H9 (cell line): ENCODE measurements at regions not wholly inside any gene's neighbourhood (a gene's known extent, or its start where the extent isn't known, plus 50 kb on each side); places are given as distances from the start of the nearest gene placed in this dataset.
A peak's percentile ranks its signal among the peaks of the same experiment; 100 is the strongest.
"Not testable (repeated sequence)": the region's sequence is repeated elsewhere in the genome, so short reads cannot be mapped to it uniquely, and the experiment has no call there.

Experiments used
- DNase-seq: peaks from one replicate; pipeline ENCODE4 v3.0.0-alpha.2; 2017
- H2AFZ ChIP-seq: one replicate; pipeline ENCODE4 v1.6.1; 2013; ENCODE audit warnings: mild to moderate bottlenecking, low read length, control low read depth, moderate library complexity
- H2AK5ac ChIP-seq: 2 replicates; pipeline ENCODE4 v1.6.1; 2013; ENCODE audit warnings: low read length, control low read depth, mixed read lengths; ENCODE audit not compliant: insufficient read length
- H2BK120ac ChIP-seq: one replicate; pipeline ENCODE4 v1.6.1; 2013; ENCODE audit warnings: low read depth, mild to moderate bottlenecking, low read length, control low read depth, inconsistent platforms; ENCODE audit not compliant: poor library complexity, severe bottlenecking
- H2BK12ac ChIP-seq: 2 replicates; pipeline ENCODE4 v1.6.1; 2013; ENCODE audit warnings: low read length, control low read depth, mixed read lengths, low read depth; ENCODE audit not compliant: insufficient read length
- H2BK15ac ChIP-seq: 2 replicates; pipeline ENCODE4 v1.6.1; 2013; ENCODE audit warnings: low read depth, low read length, control low read depth
- H2BK20ac ChIP-seq: one replicate; pipeline ENCODE4 v1.6.1; 2013; ENCODE audit warnings: low read depth, mild to moderate bottlenecking, low read length, control low read depth, inconsistent platforms; ENCODE audit not compliant: poor library complexity, severe bottlenecking
- H2BK5ac ChIP-seq: 2 replicates; pipeline ENCODE4 v1.6.1; 2013; ENCODE audit warnings: low read length, control low read depth, mixed read lengths; ENCODE audit not compliant: insufficient read length
- H3K14ac ChIP-seq: 2 replicates; pipeline ENCODE4 v1.6.1; 2013; ENCODE audit warnings: low read length, control low read depth; ENCODE audit not compliant: insufficient read depth
- H3K18ac ChIP-seq: 2 replicates; pipeline ENCODE4 v1.6.1; 2013; ENCODE audit warnings: low read depth, mild to moderate bottlenecking, mixed read lengths, low read length, control low read depth; ENCODE audit not compliant: insufficient read length
- H3K23ac ChIP-seq: 2 replicates; pipeline ENCODE4 v1.6.1; 2013; ENCODE audit warnings: low read length, control low read depth, mixed read lengths, low read depth; ENCODE audit not compliant: insufficient read length
- H3K23me2 ChIP-seq: 2 replicates; pipeline ENCODE4 v1.6.1; 2013; ENCODE audit warnings: low read depth, mild to moderate bottlenecking, mixed read lengths, low read length, control low read depth; ENCODE audit not compliant: insufficient read length, poor library complexity, severe bottlenecking
- H3K27ac ChIP-seq: 2 replicates; pipeline ENCODE4 v1.5.1; 2013; ENCODE audit warnings: low read length, control low read depth, mixed read lengths, low read depth; ENCODE audit not compliant: insufficient read length
- H3K27me3 ChIP-seq: 2 replicates; pipeline ENCODE4 v1.6.1; 2013; ENCODE audit warnings: low read length, control low read depth, inconsistent platforms; ENCODE audit not compliant: insufficient read depth
- H3K4ac ChIP-seq: 2 replicates; pipeline ENCODE4 v1.6.1; 2013; ENCODE audit warnings: low read depth, mild to moderate bottlenecking, control low read depth, inconsistent platforms, low read length, moderate library complexity
- H3K4me1 ChIP-seq: 2 replicates; pipeline ENCODE4 v1.6.1; 2013; ENCODE audit warnings: low read length, control low read depth, inconsistent platforms; ENCODE audit not compliant: insufficient read depth
- H3K4me2 ChIP-seq: 2 replicates; pipeline ENCODE4 v1.6.1; 2013; ENCODE audit warnings: low read length, control low read depth, mixed read lengths; ENCODE audit not compliant: insufficient read length, insufficient read depth
- H3K56ac ChIP-seq: 2 replicates; pipeline ENCODE4 v1.6.1; 2013; ENCODE audit warnings: low read depth, mild to moderate bottlenecking, mixed read lengths, low read length, control low read depth; ENCODE audit not compliant: insufficient read length
- H3K79me1 ChIP-seq: 2 replicates; pipeline ENCODE4 v1.6.1; 2013; ENCODE audit warnings: low read depth, mild to moderate bottlenecking, moderate library complexity, low read length, control low read depth, inconsistent platforms; ENCODE audit not compliant: insufficient read depth, poor library complexity, severe bottlenecking
- H3K79me2 ChIP-seq: 2 replicates; pipeline ENCODE4 v1.6.1; 2013; ENCODE audit warnings: low read length, control low read depth, inconsistent platforms; ENCODE audit not compliant: insufficient read depth
- H3K9ac ChIP-seq: 2 replicates; pipeline ENCODE4 v1.6.1; 2013; ENCODE audit warnings: low read length, control low read depth, mixed read lengths; ENCODE audit not compliant: insufficient read length; ENCODE audit errors: extremely low read depth
- H3K9me3 ChIP-seq: one replicate; pipeline ENCODE4 v1.6.1; 2013; ENCODE audit warnings: low read depth, low read length, inconsistent platforms; ENCODE audit not compliant: control insufficient read depth
- H3T11ph ChIP-seq: one replicate; pipeline ENCODE4 v1.6.1; 2013; ENCODE audit warnings: mild to moderate bottlenecking, low read length, control low read depth, inconsistent platforms
- H4K20me1 ChIP-seq: one replicate; pipeline ENCODE4 v1.6.1; 2013; ENCODE audit not compliant: control insufficient read depth, insufficient read length, insufficient read depth
- H4K5ac ChIP-seq: 2 replicates; pipeline ENCODE4 v1.6.1; 2013; ENCODE audit warnings: low read depth, mild to moderate bottlenecking, mixed read lengths, low read length, control low read depth; ENCODE audit not compliant: insufficient read length
- H4K8ac ChIP-seq: replicated peaks from 2 replicates; pipeline ENCODE4 v1.6.1; 2013; ENCODE audit warnings: low read length, control low read depth, mixed read lengths, low read depth; ENCODE audit not compliant: insufficient read length
- H4K91ac ChIP-seq: 2 replicates; pipeline ENCODE4 v1.6.1; 2013; ENCODE audit warnings: low read depth, mild to moderate bottlenecking, moderate library complexity, mixed read lengths, low read length, control low read depth; ENCODE audit not compliant: insufficient read length
- H3K27ac Mint-ChIP-seq, 3 experiments: 2 replicates in 2 of 3; 3 replicates in 1 of 3; pipeline ENCODE4 v1.8.0; 2020 to 2021; ENCODE audit warnings: mixed read lengths in 3 of 3, mild to moderate bottlenecking in 1 of 3, moderate library complexity in 1 of 3
- H3K27me3 Mint-ChIP-seq: 2 replicates; pipeline ENCODE4 v1.8.0; 2021; ENCODE audit warnings: low read depth, mild to moderate bottlenecking, moderate library complexity, mixed read lengths
- H3K36me3 Mint-ChIP-seq, 3 experiments: 2 replicates in 2 of 3; 3 replicates in 1 of 3; pipeline ENCODE4 v1.8.0; 2020 to 2021; ENCODE audit warnings: low read depth in 3 of 3, mixed read lengths in 3 of 3; ENCODE audit not compliant: insufficient read depth in 1 of 3
- H3K4me1 Mint-ChIP-seq, 2 experiments: 2 replicates each; pipeline ENCODE4 v1.8.0; 2020; ENCODE audit warnings: mixed read lengths in 2 of 2
- H3K4me3 Mint-ChIP-seq, 2 experiments: 2 replicates in 1 of 2; 3 replicates in 1 of 2; pipeline ENCODE4 v1.8.0; 2020 to 2021; ENCODE audit warnings: mild to moderate bottlenecking in 2 of 2, mixed read lengths in 2 of 2, moderate library complexity in 1 of 2
- H3K9me3 Mint-ChIP-seq, 2 experiments: 2 replicates in 1 of 2; 3 replicates in 1 of 2; pipeline ENCODE4 v1.8.0; 2020; ENCODE audit warnings: mild to moderate bottlenecking in 2 of 2, mixed read lengths in 2 of 2, moderate library complexity in 1 of 2
- WGBS: extraction: QIAGEN DNeasy Blood & Tissue Kit; methylation state at CpG from one replicate; pipeline ENCODE4 v1.1.7; 2013; ENCODE audit warnings: missing lambda C conversion rate, low lambda C conversion rate, mixed read lengths; ENCODE audit not compliant: insufficient read length; ENCODE audit errors: extremely low coverage; 5-methylcytosine and 5-hydroxymethylcytosine counted together
- TF ChIP-seq, protein P1 (sequence below): fragments of 200-600 bp; sonication (generic); conservative IDR thresholded peaks from 3 replicates; pipeline ENCODE4 v1.8.0; 2021; ENCODE audit warnings: antibody characterized with exemption, mild to moderate bottlenecking

GRCh38 chr2:12567411-12567810, 149.3 kb upstream of the TRIB2 start:
- H3K4me1 Mint-ChIP-seq: peaks cover 11% of the 10 kb centered on the region in 2 experiments
- no peak overlapping the region for H3K4me3 Mint-ChIP-seq
- H3K4me1 ChIP-seq: no peaks in the 10 kb centered on the region
- H2BK20ac ChIP-seq: no peak overlapping the region
- H3K23me2 ChIP-seq: no peaks in the 10 kb centered on the region
- H3K14ac ChIP-seq: no peak overlapping the region
- no peak overlapping the region for H2BK15ac ChIP-seq
- H2AK5ac ChIP-seq: no peak overlapping the region
- H3K79me2 ChIP-seq: no peaks in the 10 kb centered on the region
- H3K4ac ChIP-seq: no peak overlapping the region
- no peaks in the 10 kb centered on the region for H3K36me3 Mint-ChIP-seq
- TF ChIP-seq, protein P1, sequence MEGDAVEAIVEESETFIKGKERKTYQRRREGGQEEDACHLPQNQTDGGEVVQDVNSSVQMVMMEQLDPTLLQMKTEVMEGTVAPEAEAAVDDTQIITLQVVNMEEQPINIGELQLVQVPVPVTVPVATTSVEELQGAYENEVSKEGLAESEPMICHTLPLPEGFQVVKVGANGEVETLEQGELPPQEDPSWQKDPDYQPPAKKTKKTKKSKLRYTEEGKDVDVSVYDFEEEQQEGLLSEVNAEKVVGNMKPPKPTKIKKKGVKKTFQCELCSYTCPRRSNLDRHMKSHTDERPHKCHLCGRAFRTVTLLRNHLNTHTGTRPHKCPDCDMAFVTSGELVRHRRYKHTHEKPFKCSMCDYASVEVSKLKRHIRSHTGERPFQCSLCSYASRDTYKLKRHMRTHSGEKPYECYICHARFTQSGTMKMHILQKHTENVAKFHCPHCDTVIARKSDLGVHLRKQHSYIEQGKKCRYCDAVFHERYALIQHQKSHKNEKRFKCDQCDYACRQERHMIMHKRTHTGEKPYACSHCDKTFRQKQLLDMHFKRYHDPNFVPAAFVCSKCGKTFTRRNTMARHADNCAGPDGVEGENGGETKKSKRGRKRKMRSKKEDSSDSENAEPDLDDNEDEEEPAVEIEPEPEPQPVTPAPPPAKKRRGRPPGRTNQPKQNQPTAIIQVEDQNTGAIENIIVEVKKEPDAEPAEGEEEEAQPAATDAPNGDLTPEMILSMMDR: no peak
- H4K8ac ChIP-seq: no peak overlapping the region
- H4K5ac ChIP-seq: no peak overlapping the region
- H3K23ac ChIP-seq: no peak overlapping the region
- no peak for DNase-seq
- H3K18ac ChIP-seq: no peak overlapping the region
- no peak overlapping the region for H4K91ac ChIP-seq
- H3K4me2 ChIP-seq: no peak overlapping the region
- no peaks in the 10 kb centered on the region for H3K9me3 ChIP-seq
- no peaks in the 10 kb centered on the region for H3K9me3 Mint-ChIP-seq
- no peak overlapping the region for H3K27ac Mint-ChIP-seq
- H2AFZ ChIP-seq: no peak overlapping the region
- no peak overlapping the region for H3T11ph ChIP-seq
- no peak overlapping the region for H2BK5ac ChIP-seq
- H3K27me3 ChIP-seq: no peaks in the 10 kb centered on the region
- no peaks in the 10 kb centered on the region for H4K20me1 ChIP-seq
- H3K27me3 Mint-ChIP-seq: peaks cover 2% of the 10 kb centered on the region
- no peaks in the 10 kb centered on the region for H3K79me1 ChIP-seq
- no peak overlapping the region for H3K56ac ChIP-seq
- H3K9ac ChIP-seq: no peak overlapping the region
- no peak overlapping the region for H2BK120ac ChIP-seq
- no CpG with 5 or more reads among the region's 3 CpGs for WGBS
- H3K27ac ChIP-seq: no peak overlapping the region
- no peak overlapping the region for H2BK12ac ChIP-seq

DNA sequence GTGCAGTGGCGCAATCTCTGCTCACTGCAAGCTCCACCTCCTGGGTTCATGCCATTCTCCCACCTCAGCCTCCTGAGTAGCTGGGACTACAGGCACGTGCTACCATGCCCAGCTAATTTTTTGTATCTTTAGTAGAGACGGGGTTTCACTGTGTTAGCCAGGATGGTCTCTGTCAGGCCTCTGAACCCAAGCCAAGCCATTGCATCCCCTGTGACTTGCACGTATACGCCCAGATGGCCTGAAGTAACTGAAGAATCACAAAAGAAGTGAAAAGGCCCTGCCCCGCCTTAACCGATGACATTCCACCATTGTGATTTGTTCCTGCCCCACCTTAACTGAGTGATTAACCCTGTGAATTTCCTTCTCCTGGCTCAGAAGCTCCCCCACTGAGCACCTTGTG, 147.2 kb upstream of the TRIB2 start:
- not testable (repeated sequence) for H3K27me3 ChIP-seq, H3K14ac ChIP-seq, H2BK20ac ChIP-seq, H4K91ac ChIP-seq, H2BK12ac ChIP-seq, H4K20me1 ChIP-seq, H2AK5ac ChIP-seq, H3K4me2 ChIP-seq, H3K9me3 ChIP-seq, H2BK15ac ChIP-seq, H3K9me3 Mint-ChIP-seq, H3K4me3 Mint-ChIP-seq, H3K23me2 ChIP-seq, H3K4me1 ChIP-seq, H3K56ac ChIP-seq, DNase-seq, H4K8ac ChIP-seq, H2BK120ac ChIP-seq, H3K9ac ChIP-seq, H2BK5ac ChIP-seq, H3K36me3 Mint-ChIP-seq, H4K5ac ChIP-seq, H3T11ph ChIP-seq, H3K18ac ChIP-seq, H3K27ac ChIP-seq, H3K4ac ChIP-seq, H3K79me1 ChIP-seq, H3K79me2 ChIP-seq, H2AFZ ChIP-seq, H3K27me3 Mint-ChIP-seq, H3K23ac ChIP-seq
- Mint-ChIP-seq H3K27ac (peak overlapping the region in 1 of 3 experiments; percentile 25; a peak in 1 of 7 replicates), H3K4me1 (peaks cover 11% of the 10 kb centered on the region in 2 experiments)
- WGBS: no CpG with 5 or more reads among the region's 7 CpGs
